Upper lobe of right lung (tissue), 1 donor: ENCODE measurements at regions not wholly inside any gene's neighbourhood (a gene's known extent, or its start where the extent isn't known, plus 50 kb on each side); places are given as distances from the start of the nearest gene placed in this dataset.
"Not testable (repeated sequence)": the region's sequence is repeated elsewhere in the genome, so short reads cannot be mapped to it uniquely, and the experiment has no call there.

Experiments
- ATAC-seq: fragments of 200-7000 bp; cut with Tn5 transposase; one replicate; pipeline ENCODE4 v1.9.1; 2020; ENCODE audit warnings: mild to moderate bottlenecking, moderate library complexity
- DNase-seq: peaks from one replicate; pipeline ENCODE4 v3.0.0-alpha.2; 2020
- H3K27ac ChIP-seq: fragments of 200-600 bp; one replicate; pipeline ENCODE4 v1.8.0; 2022
- H3K27me3 ChIP-seq: fragments of 200-600 bp; one replicate; pipeline ENCODE4 v1.8.0; 2022; ENCODE audit warnings: mild to moderate bottlenecking
- H3K36me3 ChIP-seq: fragments of 200-600 bp; one replicate; pipeline ENCODE4 v1.8.0; 2022
- H3K4me1 ChIP-seq: fragments of 200-600 bp; one replicate; pipeline ENCODE4 v1.8.0; 2022
- H3K4me3 ChIP-seq: fragments of 200-600 bp; one replicate; pipeline ENCODE4 v1.8.0; 2022; ENCODE audit warnings: mild to moderate bottlenecking
- H3K9me3 ChIP-seq: fragments of 200-600 bp; one replicate; pipeline ENCODE4 v1.8.0; 2022
- CTCF ChIP-seq: fragments of 200-600 bp; IDR thresholded peaks from one replicate; pipeline ENCODE4 v1.8.0; 2022; ENCODE audit warnings: antibody characterized with exemption
- intact Hi-C: fragments of 100-400 bp; cut with DNase I; formaldehyde crosslinking; loops from one replicate; pipeline ENCODE4 v1.11.0; 2022
- donor health status: DM: no; HTN: yes; CAD: no; lungs with severe emphysema.

DNA sequence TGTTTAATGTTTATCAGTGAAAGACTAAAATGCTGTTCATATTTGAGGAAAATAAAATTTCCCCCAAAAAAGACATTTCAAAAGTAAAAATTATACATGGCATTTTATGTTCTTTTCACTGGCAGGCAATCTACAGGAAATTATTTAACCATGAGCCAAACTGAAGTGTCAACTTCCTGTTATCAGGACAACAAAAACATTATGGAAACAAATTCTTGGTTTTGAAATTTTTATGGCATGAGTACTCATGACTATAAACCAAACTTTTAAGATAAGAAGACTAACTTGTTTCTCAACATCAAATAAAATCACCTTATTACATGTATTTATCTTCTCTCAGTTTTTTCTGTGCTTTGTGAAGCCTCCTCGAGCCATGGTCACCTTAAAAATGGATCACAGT is 698.6 kb downstream of the LTN1 start:
- no peaks in the 10 kb centered on the region for H3K4me1 ChIP-seq
- DNase-seq = no peak
- TF ChIP-seq CTCF = no peak
- no peaks in the 10 kb centered on the region for H3K9me3 ChIP-seq
- no peaks in the 10 kb centered on the region for H3K36me3 ChIP-seq
- intact Hi-C loops = no loop called here
- H3K4me3 ChIP-seq = no peak overlapping the region
- no peak for ATAC-seq
- no peaks in the 10 kb centered on the region for H3K27me3 ChIP-seq
- H3K27ac ChIP-seq = no peak overlapping the region

DNA sequence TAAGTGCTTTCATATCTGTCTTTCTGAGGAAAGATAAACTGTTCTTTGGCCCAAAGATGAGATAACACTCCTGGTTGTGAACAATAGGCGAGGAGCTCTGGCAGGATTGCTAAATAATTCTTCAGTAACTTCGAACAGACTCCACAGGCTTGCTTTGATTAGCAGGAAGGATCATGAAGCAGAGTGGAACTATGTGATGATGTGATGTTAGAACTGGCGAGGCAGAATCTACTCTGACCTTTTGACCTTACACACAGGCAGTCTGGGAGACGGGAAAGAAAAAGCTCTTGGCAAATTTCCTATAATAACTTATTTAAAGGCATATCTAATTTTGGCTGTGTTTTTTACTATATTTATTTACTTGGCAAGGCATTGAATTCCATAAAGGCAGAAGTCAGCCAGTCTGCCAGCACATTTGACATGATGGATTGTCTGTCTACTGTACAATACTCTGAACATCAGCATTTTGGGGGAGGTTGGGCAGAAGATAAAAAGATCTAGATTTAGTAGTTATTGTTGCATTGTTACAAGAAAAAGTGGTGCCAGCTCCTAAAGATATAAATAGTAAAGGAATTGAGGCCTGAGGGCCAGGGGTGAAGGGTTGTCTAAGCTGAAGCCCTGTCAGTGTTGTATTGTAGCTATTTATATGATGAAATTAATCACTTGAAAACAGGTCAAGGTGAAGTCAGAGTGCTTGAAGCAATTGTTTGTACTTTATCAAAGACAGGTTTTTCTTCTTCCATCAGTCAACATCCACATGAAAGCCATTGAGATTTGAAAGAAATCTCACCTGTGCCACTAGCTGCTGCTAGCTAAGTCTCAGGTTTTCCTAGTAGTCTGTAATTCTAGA is 708.8 kb downstream of the LTN1 start:
- Histone ChIP-seq H3K4me3 (no peak overlapping the region), H3K36me3 (no peaks in the 10 kb centered on the region), H3K27me3 (no peaks in the 10 kb centered on the region), H3K4me1 (no peaks in the 10 kb centered on the region), H3K27ac (no peak overlapping the region), H3K9me3 (no peaks in the 10 kb centered on the region)
- DNase-seq (no peak), ATAC-seq (peak; percentile 57)
- intact Hi-C loops = no loop called here
- TF ChIP-seq CTCF = no peak

DNA sequence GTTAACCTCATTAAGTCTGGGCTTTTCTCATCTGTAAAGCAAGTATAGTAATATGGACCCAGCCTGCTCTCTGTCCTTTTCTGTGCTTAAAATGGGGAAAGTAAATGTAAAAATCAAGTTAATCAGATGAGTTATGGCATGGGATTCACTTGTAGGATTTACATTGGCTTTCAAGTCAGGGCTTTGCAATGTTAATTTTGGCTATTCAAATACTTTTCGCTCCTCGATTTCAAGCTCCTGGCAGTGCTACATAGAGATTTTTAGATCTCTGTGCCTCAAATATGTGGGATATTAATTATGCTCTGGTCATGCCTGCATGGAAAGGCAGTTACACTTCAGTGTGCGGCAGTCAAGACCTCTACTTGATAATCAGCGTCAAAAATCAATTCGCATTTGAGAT is 709.8 kb downstream of the LTN1 start:
- intact Hi-C loops = no loop called here
- H3K4me1 ChIP-seq = no peaks in the 10 kb centered on the region
- H3K27ac ChIP-seq = no peak overlapping the region
- ATAC-seq (no peak), DNase-seq (no peak)
- no peaks in the 10 kb centered on the region for H3K36me3 ChIP-seq
- no peak for TF ChIP-seq CTCF
- H3K4me3 ChIP-seq = no peak overlapping the region
- H3K9me3 ChIP-seq = no peaks in the 10 kb centered on the region
- H3K27me3 ChIP-seq = no peaks in the 10 kb centered on the region

- H3K4me3 ChIP-seq, ATAC-seq, H3K27me3 ChIP-seq, H3K36me3 ChIP-seq, H3K27ac ChIP-seq, H3K9me3 ChIP-seq, DNase-seq, H3K4me1 ChIP-seq, intact Hi-C loops: not testable (repeated sequence)
Observed at GRCh38 chr21:28281357-28281756, 711.3 kb downstream of the LTN1 start.

- no peaks in the 10 kb centered on the region for H3K36me3 ChIP-seq
- H3K27me3 ChIP-seq = no peaks in the 10 kb centered on the region
- intact Hi-C loops = no loop called here
- no peak for DNase-seq
- no peak for TF ChIP-seq CTCF
- no peaks in the 10 kb centered on the region for H3K4me1 ChIP-seq
- ATAC-seq = no peak
- H3K9me3 ChIP-seq = no peaks in the 10 kb centered on the region
- H3K4me3 ChIP-seq = no peak overlapping the region
- H3K27ac ChIP-seq = no peak overlapping the region
Observed at GRCh38 chr21:28280611-28281010, 712.1 kb downstream of the LTN1 start.

DNA sequence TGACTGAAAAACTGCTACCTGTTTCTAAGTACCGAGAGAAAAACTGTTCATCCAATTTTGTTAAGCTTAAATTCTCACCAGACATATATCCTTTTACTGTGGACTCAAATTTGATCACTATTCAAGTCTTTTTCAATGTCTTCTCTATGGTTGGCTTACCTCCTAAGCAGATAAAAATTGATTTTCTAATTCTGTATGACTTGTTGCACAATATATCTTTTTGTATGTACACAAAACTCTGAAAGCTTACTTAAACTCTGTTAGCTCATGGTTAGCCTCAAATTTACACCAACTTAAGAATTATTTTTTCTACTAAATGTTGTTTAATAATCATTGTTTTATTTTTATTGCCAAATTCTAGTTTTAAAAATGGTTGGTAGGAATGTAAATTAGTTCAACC is 715.4 kb downstream of the LTN1 start:
- Histone ChIP-seq H3K4me1 (no peaks in the 10 kb centered on the region), H3K9me3 (no peaks in the 10 kb centered on the region), H3K36me3 (no peaks in the 10 kb centered on the region), H3K27me3 (no peaks in the 10 kb centered on the region), H3K27ac (no peak overlapping the region), H3K4me3 (no peak overlapping the region)
- ATAC-seq (no peak), DNase-seq (no peak)
- intact Hi-C loops = no loop called here
- no peak for TF ChIP-seq CTCF
